MG63 (cell line): ENCODE measurements at regions not wholly inside any gene's neighbourhood (a gene's known extent, or its start where the extent isn't known, plus 50 kb on each side); places are given as distances from the start of the nearest gene placed in this dataset.

ENCODE experiments used
- DNase-seq: peaks from one replicate; pipeline ENCODE4 v3.0.0-alpha.2; 2020
- H3K27me3 ChIP-seq: fragments of 250-450 bp; sonication (Bioruptor Pico); 2 replicates; pipeline ENCODE4 v1.5.1; 2020; ENCODE audit warnings: mild to moderate bottlenecking, moderate library complexity
- H3K36me3 ChIP-seq: fragments of 250-450 bp; sonication (Bioruptor Pico); 2 replicates; pipeline ENCODE4 v1.5.1; 2020; ENCODE audit warnings: mild to moderate bottlenecking, moderate library complexity
- H3K4me3 ChIP-seq: fragments of 250-450 bp; sonication (Bioruptor Pico); 2 replicates; pipeline ENCODE4 v1.5.1; 2020; ENCODE audit warnings: mild to moderate bottlenecking, moderate library complexity
- H3K9me3 ChIP-seq: fragments of 250-450 bp; sonication (Bioruptor Pico); 2 replicates; pipeline ENCODE4 v1.5.1; 2020; ENCODE audit warnings: mild to moderate bottlenecking, moderate library complexity

GRCh38 chr2:2873450-2873811, 504.2 kb downstream of the EIPR1 start:
- DNase-seq: no peak
- Histone ChIP-seq H3K9me3 (no peaks in the 10 kb centered on the region), H3K36me3 (no peaks in the 10 kb centered on the region), H3K4me3 (no peak overlapping the region), H3K27me3 (no peaks in the 10 kb centered on the region)

- Histone ChIP-seq H3K9me3 (no peaks in the 10 kb centered on the region), H3K27me3 (no peaks in the 10 kb centered on the region), H3K36me3 (no peaks in the 10 kb centered on the region), H3K4me3 (no peak overlapping the region)
- DNase-seq: no peak
Measured at GRCh38 chr2:2872713-2873449, 504.7 kb downstream of the EIPR1 start.

- H3K9me3 ChIP-seq: no peaks in the 10 kb centered on the region
- DNase-seq: no peak
- H3K27me3 ChIP-seq: no peaks in the 10 kb centered on the region
- no peaks in the 10 kb centered on the region for H3K36me3 ChIP-seq
- no peak overlapping the region for H3K4me3 ChIP-seq
Measured at GRCh38 chr2:2872309-2872617, 505.4 kb downstream of the EIPR1 start.

- Histone ChIP-seq H3K9me3 (no peaks in the 10 kb centered on the region), H3K4me3 (no peak overlapping the region), H3K27me3 (no peaks in the 10 kb centered on the region), H3K36me3 (no peaks in the 10 kb centered on the region)
- no peak for DNase-seq
Measured at GRCh38 chr2:2871480-2872308, 505.9 kb downstream of the EIPR1 start.

GRCh38 chr2:2870106-2870505, 507.5 kb downstream of the EIPR1 start:
- Histone ChIP-seq H3K9me3 (no peaks in the 10 kb centered on the region), H3K36me3 (no peaks in the 10 kb centered on the region), H3K27me3 (no peaks in the 10 kb centered on the region), H3K4me3 (no peak overlapping the region)
- DNase-seq: no peak

GRCh38 chr2:2869553-2869952, 508.1 kb downstream of the EIPR1 start:
- DNase-seq: no peak
- H3K36me3 ChIP-seq: no peaks in the 10 kb centered on the region
- H3K27me3 ChIP-seq: no peaks in the 10 kb centered on the region
- H3K9me3 ChIP-seq: no peaks in the 10 kb centered on the region
- H3K4me3 ChIP-seq: no peak overlapping the region

GRCh38 chr2:2868085-2868484, 509.5 kb downstream of the EIPR1 start:
- Histone ChIP-seq H3K36me3 (no peaks in the 10 kb centered on the region), H3K9me3 (no peaks in the 10 kb centered on the region), H3K27me3 (no peaks in the 10 kb centered on the region), H3K4me3 (no peak overlapping the region)
- no peak for DNase-seq

GRCh38 chr2:2867397-2867979, 510.1 kb downstream of the EIPR1 start:
- no peak overlapping the region for H3K4me3 ChIP-seq
- H3K36me3 ChIP-seq: no peaks in the 10 kb centered on the region
- H3K9me3 ChIP-seq: no peaks in the 10 kb centered on the region
- DNase-seq: no peak
- H3K27me3 ChIP-seq: no peaks in the 10 kb centered on the region

GRCh38 chr2:2866459-2866858, 511.2 kb downstream of the EIPR1 start:
- no peaks in the 10 kb centered on the region for H3K9me3 ChIP-seq
- no peak overlapping the region for H3K4me3 ChIP-seq
- H3K27me3 ChIP-seq: no peaks in the 10 kb centered on the region
- DNase-seq: no peak
- H3K36me3 ChIP-seq: no peaks in the 10 kb centered on the region

GRCh38 chr2:2862386-2862785, 515.2 kb downstream of the EIPR1 start:
- Histone ChIP-seq H3K4me3 (no peak overlapping the region), H3K9me3 (no peaks in the 10 kb centered on the region), H3K27me3 (no peaks in the 10 kb centered on the region), H3K36me3 (no peaks in the 10 kb centered on the region)
- DNase-seq: no peak

- no peaks in the 10 kb centered on the region for H3K27me3 ChIP-seq
- H3K4me3 ChIP-seq: no peak overlapping the region
- DNase-seq: no peak
- no peaks in the 10 kb centered on the region for H3K36me3 ChIP-seq
- no peaks in the 10 kb centered on the region for H3K9me3 ChIP-seq
Measured at GRCh38 chr2:2861666-2862240, 515.9 kb downstream of the EIPR1 start.

- H3K36me3 ChIP-seq: no peaks in the 10 kb centered on the region
- no peak overlapping the region for H3K4me3 ChIP-seq
- no peaks in the 10 kb centered on the region for H3K27me3 ChIP-seq
- H3K9me3 ChIP-seq: no peaks in the 10 kb centered on the region
- no peak for DNase-seq
Measured at GRCh38 chr2:2860589-2861300, 516.9 kb downstream of the EIPR1 start.

- Histone ChIP-seq H3K4me3 (no peak overlapping the region), H3K36me3 (no peaks in the 10 kb centered on the region), H3K9me3 (no peaks in the 10 kb centered on the region), H3K27me3 (no peaks in the 10 kb centered on the region)
- DNase-seq: no peak
Measured at GRCh38 chr2:2859732-2860131, 517.9 kb downstream of the EIPR1 start.

- Histone ChIP-seq H3K36me3 (no peaks in the 10 kb centered on the region), H3K9me3 (no peaks in the 10 kb centered on the region), H3K27me3 (no peaks in the 10 kb centered on the region), H3K4me3 (no peak overlapping the region)
- no peak for DNase-seq
Measured at GRCh38 chr2:2859164-2859563, 518.5 kb downstream of the EIPR1 start.

GRCh38 chr2:2856723-2857415, 520.7 kb downstream of the EIPR1 start:
- Histone ChIP-seq H3K27me3 (no peaks in the 10 kb centered on the region), H3K9me3 (no peaks in the 10 kb centered on the region), H3K4me3 (no peak overlapping the region), H3K36me3 (no peaks in the 10 kb centered on the region)
- no peak for DNase-seq

GRCh38 chr2:2855297-2855696, 522.3 kb downstream of the EIPR1 start:
- H3K27me3 ChIP-seq: no peaks in the 10 kb centered on the region
- H3K9me3 ChIP-seq: no peaks in the 10 kb centered on the region
- no peak for DNase-seq
- no peaks in the 10 kb centered on the region for H3K36me3 ChIP-seq
- H3K4me3 ChIP-seq: no peak overlapping the region
